Chondrocyte (in vitro differentiated cells): ENCODE measurements at regions not wholly inside any gene's neighbourhood (a gene's known extent, or its start where the extent isn't known, plus 50 kb on each side); places are given as distances from the start of the nearest gene placed in this dataset.

Experiments used
- DNase-seq: peaks from one replicate; pipeline ENCODE4 v3.0.0; 2021; ENCODE audit warnings: mixed read lengths, low spot score
- H3K27ac Mint-ChIP-seq: one replicate; pipeline ENCODE4 v1.8.0; 2021; ENCODE audit warnings: mild to moderate bottlenecking, moderate library complexity, mixed read lengths; ENCODE audit not compliant: unreplicated experiment
- H3K27me3 Mint-ChIP-seq: 2 replicates; pipeline ENCODE4 v1.8.0; 2021; ENCODE audit warnings: low read depth, mixed read lengths
- H3K36me3 Mint-ChIP-seq: 2 replicates; pipeline ENCODE4 v1.8.0; 2021; ENCODE audit warnings: low read depth, mixed read lengths
- H3K4me1 Mint-ChIP-seq: 2 replicates; pipeline ENCODE4 v1.8.0; 2021; ENCODE audit warnings: low read depth, mild to moderate bottlenecking, mixed read lengths
- H3K4me3 Mint-ChIP-seq: one replicate; pipeline ENCODE4 v1.8.0; 2021; ENCODE audit warnings: mild to moderate bottlenecking, moderate library complexity, mixed read lengths; ENCODE audit not compliant: unreplicated experiment
- H3K9me3 Mint-ChIP-seq: 2 replicates; pipeline ENCODE4 v1.8.0; 2021; ENCODE audit warnings: low read depth, mixed read lengths
- CTCF ChIP-seq: fragments of 200-600 bp; sonication (generic); IDR thresholded peaks from 2 replicates; pipeline ENCODE4 v1.5.0; 2021; ENCODE audit warnings: antibody characterized with exemption, mild to moderate bottlenecking, moderate library complexity

DNA sequence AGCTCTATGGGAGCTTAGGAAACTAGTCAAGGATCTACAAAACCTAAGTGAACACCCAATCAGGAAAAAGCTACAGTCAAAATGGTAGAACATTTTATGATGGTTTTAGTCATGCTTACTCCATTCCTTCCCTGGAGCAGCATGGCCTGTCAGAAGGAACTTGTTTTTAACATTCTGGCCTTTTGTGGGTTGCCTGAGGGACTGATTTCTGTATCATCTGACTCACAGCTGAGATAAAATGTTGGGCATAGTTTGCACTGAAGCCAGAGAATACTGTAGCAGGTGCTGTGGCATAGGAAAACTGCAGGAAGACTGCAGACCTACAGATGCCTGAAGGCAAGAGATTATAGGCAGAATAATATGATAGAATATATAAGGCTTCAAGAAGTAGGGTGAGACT is 719.6 kb upstream of the GRAMD2B start:
- Mint-ChIP-seq H3K36me3 (peaks cover 8% of the 10 kb centered on the region), H3K9me3 (peaks cover 24% of the 10 kb centered on the region), H3K4me3 (no peak overlapping the region), H3K27me3 (no peaks in the 10 kb centered on the region), H3K27ac (no peak overlapping the region), H3K4me1 (peaks cover 14% of the 10 kb centered on the region)
- no peak for TF ChIP-seq CTCF
- no peak for DNase-seq

DNA sequence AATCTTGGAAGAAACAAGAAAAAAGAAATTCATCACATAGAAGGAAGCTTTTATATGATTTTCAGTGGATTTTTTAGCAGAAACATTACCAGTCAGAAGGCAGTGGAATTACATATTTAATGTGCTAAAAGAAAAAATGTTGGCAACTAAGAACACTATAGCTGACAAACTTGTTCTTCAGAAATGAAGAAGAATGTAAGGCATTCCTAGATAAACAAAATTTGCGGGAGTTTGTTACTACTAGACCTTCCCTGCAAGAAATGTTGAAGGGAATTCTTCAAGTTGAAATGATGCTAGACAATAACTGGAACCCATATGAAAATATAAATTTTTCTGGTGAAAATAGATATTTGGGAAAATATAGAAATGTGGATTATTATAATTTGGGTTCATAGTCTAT is 718.3 kb upstream of the GRAMD2B start:
- no peak for DNase-seq

GRCh38 chr5:125708583-125708982 is 714.6 kb upstream of the GRAMD2B start:
- H3K9me3 Mint-ChIP-seq, result peaks cover 23% of the 10 kb centered on the region
- no peak overlapping the region for H3K27ac Mint-ChIP-seq
- DNase-seq, result no peak
- TF ChIP-seq CTCF, result no peak
- H3K4me1 Mint-ChIP-seq, result no peaks in the 10 kb centered on the region
- H3K27me3 Mint-ChIP-seq, result no peaks in the 10 kb centered on the region
- H3K4me3 Mint-ChIP-seq, result no peak overlapping the region
- peaks cover 7% of the 10 kb centered on the region for H3K36me3 Mint-ChIP-seq

More for the DNA sequence above, 718.3 kb upstream of the GRAMD2B start:
- H3K9me3 Mint-ChIP-seq, result peaks cover 24% of the 10 kb centered on the region
- H3K36me3 Mint-ChIP-seq, result peaks cover 8% of the 10 kb centered on the region
- H3K4me3 Mint-ChIP-seq, result no peak overlapping the region
- H3K27ac Mint-ChIP-seq, result no peak overlapping the region
- peaks cover 11% of the 10 kb centered on the region for H3K4me1 Mint-ChIP-seq
- no peaks in the 10 kb centered on the region for H3K27me3 Mint-ChIP-seq
- TF ChIP-seq CTCF, result no peak

GRCh38 chr5:125710745-125711144 is 712.5 kb upstream of the GRAMD2B start:
- H3K4me3 Mint-ChIP-seq, result no peak overlapping the region
- no peaks in the 10 kb centered on the region for H3K4me1 Mint-ChIP-seq
- DNase-seq, result no peak
- H3K27me3 Mint-ChIP-seq, result no peaks in the 10 kb centered on the region
- H3K27ac Mint-ChIP-seq, result no peak overlapping the region
- no peak for TF ChIP-seq CTCF
- peaks cover 7% of the 10 kb centered on the region for H3K9me3 Mint-ChIP-seq
- no peaks in the 10 kb centered on the region for H3K36me3 Mint-ChIP-seq

DNA sequence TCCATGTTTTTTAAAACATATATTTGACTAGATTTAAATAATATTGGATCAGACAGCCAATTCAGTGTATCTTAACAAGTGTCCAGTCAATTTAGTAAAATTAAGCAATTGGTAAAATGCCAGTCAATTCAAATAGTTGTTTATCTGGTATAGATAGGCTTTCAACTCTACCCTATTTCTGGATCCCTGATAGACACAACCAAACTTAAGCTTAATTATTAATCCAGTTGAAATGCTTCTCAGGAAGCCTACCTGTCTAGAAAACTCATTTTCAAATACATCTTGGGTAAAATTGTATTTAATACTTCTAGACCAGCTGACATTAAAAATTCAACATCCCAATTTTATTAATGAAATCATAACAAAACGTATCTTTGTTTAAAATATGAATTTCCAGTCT is 710.8 kb upstream of the GRAMD2B start:
- Mint-ChIP-seq H3K9me3 (no peaks in the 10 kb centered on the region), H3K4me1 (peaks cover 8% of the 10 kb centered on the region), H3K27me3 (no peaks in the 10 kb centered on the region), H3K27ac (no peak overlapping the region), H3K36me3 (no peaks in the 10 kb centered on the region), H3K4me3 (no peak overlapping the region)
- TF ChIP-seq CTCF, result no peak
- DNase-seq, result no peak
